ENCODE measurements at regions not wholly inside any gene's neighbourhood (a gene's known extent, or its start where the extent isn't known, plus 50 kb on each side); places are given as distances from the start of the nearest gene placed in this dataset.

- ATAC-seq (ENCODE audit: insufficient read depth, low read depth): no peak
These were observed 447.0 kb upstream of the EDIL3 start for GRCh38 chr5:84831701-84832100.

DNA sequence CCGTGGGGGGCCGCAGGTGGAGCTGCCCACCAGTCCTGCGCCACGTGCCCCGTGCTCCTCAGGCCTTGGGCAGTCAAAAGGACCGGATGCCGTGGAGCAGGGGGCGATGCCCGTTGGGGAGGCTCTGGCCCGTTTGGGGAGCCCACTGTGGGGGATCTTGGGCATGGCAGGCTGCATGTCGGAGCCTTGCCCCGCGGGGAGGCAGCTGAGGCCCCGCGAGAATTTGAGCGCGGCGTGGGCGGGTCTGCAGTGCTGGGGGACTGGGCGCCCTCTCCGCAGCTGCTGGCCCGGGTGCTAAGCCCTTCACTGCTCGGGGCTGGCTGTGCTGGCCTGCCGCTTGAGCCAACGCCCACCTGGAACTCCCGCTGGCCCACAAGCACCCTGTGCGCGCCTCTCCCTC, 445.6 kb upstream of the EDIL3 start:
- Histone ChIP-seq H3K27ac (ENCODE audit: low read length) (no peak overlapping the region), H3K4me2 (ENCODE audit: insufficient read depth, low read length) (no peak overlapping the region), H3K27me3 (ENCODE audit: insufficient read depth, low read length, poor library complexity) (no peaks in the 10 kb centered on the region), H4K20me1 (ENCODE audit: insufficient read depth, low read length) (no peaks in the 10 kb centered on the region), H3K36me3 (ENCODE audit: insufficient read depth, low read length) (no peaks in the 10 kb centered on the region), H3K9me3 (ENCODE audit: insufficient read depth, low read length, severe bottlenecking) (no peaks in the 10 kb centered on the region), H3K4me1 (ENCODE audit: insufficient read depth, low read length) (no peaks in the 10 kb centered on the region), H3K4me3 (ENCODE audit: low read depth in 1 of 2, low read length in 2 of 2) (no peak overlapping the region), H3K9ac (ENCODE audit: low read depth, low read length) (no peak overlapping the region), H3K79me2 (ENCODE audit: insufficient read depth, low read length) (no peaks in the 10 kb centered on the region), H2AFZ (ENCODE audit: low read depth, low read length) (no peak overlapping the region)
- ATAC-seq (ENCODE audit: insufficient read depth, low read depth) (no peak), DNase-seq (no peak)
- TF ChIP-seq EZH2 (IDR thresholded peaks at IDR 0.05; ENCODE audit: borderline replicate concordance, low read depth, low read length, severe bottlenecking) (no peak), CTCF (IDR thresholded peaks at IDR 0.05; ENCODE audit: borderline replicate concordance, extremely low read depth, low read length, poor library complexity, severe bottlenecking) (no peak)

More at GRCh38 chr5:84831701-84832100, 447.0 kb upstream of the EDIL3 start:
- no peaks in the 10 kb centered on the region for H3K4me1 ChIP-seq (ENCODE audit: insufficient read depth, low read length)
- no peak overlapping the region for H2AFZ ChIP-seq (ENCODE audit: low read depth, low read length)
- H3K9ac ChIP-seq (ENCODE audit: low read depth, low read length): no peak overlapping the region
- no peak for DNase-seq
- TF ChIP-seq CTCF (IDR thresholded peaks at IDR 0.05; ENCODE audit: borderline replicate concordance, extremely low read depth, low read length, poor library complexity, severe bottlenecking) (no peak), EZH2 (IDR thresholded peaks at IDR 0.05; ENCODE audit: borderline replicate concordance, low read depth, low read length, severe bottlenecking) (no peak)
- no peaks in the 10 kb centered on the region for H3K36me3 ChIP-seq (ENCODE audit: insufficient read depth, low read length)
- H3K79me2 ChIP-seq (ENCODE audit: insufficient read depth, low read length): no peaks in the 10 kb centered on the region
- H3K4me2 ChIP-seq (ENCODE audit: insufficient read depth, low read length): no peak overlapping the region
- H3K4me3 ChIP-seq (ENCODE audit: low read depth in 1 of 2, low read length in 2 of 2): no peak overlapping the region
- H3K27me3 ChIP-seq (ENCODE audit: insufficient read depth, low read length, poor library complexity): no peaks in the 10 kb centered on the region
- no peaks in the 10 kb centered on the region for H3K9me3 ChIP-seq (ENCODE audit: insufficient read depth, low read length, severe bottlenecking)
- H3K27ac ChIP-seq (ENCODE audit: low read length): no peak overlapping the region
- no peaks in the 10 kb centered on the region for H4K20me1 ChIP-seq (ENCODE audit: insufficient read depth, low read length)

- Histone ChIP-seq H3K4me3 (ENCODE audit: low read depth in 1 of 2, low read length in 2 of 2) (no peak overlapping the region), H3K27ac (ENCODE audit: low read length) (no peak overlapping the region), H3K4me2 (ENCODE audit: insufficient read depth, low read length) (no peak overlapping the region), H3K4me1 (ENCODE audit: insufficient read depth, low read length) (no peaks in the 10 kb centered on the region), H3K36me3 (ENCODE audit: insufficient read depth, low read length) (no peaks in the 10 kb centered on the region), H3K9ac (ENCODE audit: low read depth, low read length) (no peak overlapping the region), H2AFZ (ENCODE audit: low read depth, low read length) (no peak overlapping the region), H3K27me3 (ENCODE audit: insufficient read depth, low read length, poor library complexity) (no peaks in the 10 kb centered on the region), H4K20me1 (ENCODE audit: insufficient read depth, low read length) (no peaks in the 10 kb centered on the region), H3K79me2 (ENCODE audit: insufficient read depth, low read length) (no peaks in the 10 kb centered on the region), H3K9me3 (ENCODE audit: insufficient read depth, low read length, severe bottlenecking) (no peaks in the 10 kb centered on the region)
- no peak for TF ChIP-seq EZH2 (IDR thresholded peaks at IDR 0.05; ENCODE audit: borderline replicate concordance, low read depth, low read length, severe bottlenecking)
- TF ChIP-seq CTCF (IDR thresholded peaks at IDR 0.05; ENCODE audit: borderline replicate concordance, extremely low read depth, low read length, poor library complexity, severe bottlenecking): no peak
- DNase-seq (no peak), ATAC-seq (ENCODE audit: insufficient read depth, low read depth) (no peak)
These were observed 440.9 kb upstream of the EDIL3 start for GRCh38 chr5:84825606-84826005.

DNA sequence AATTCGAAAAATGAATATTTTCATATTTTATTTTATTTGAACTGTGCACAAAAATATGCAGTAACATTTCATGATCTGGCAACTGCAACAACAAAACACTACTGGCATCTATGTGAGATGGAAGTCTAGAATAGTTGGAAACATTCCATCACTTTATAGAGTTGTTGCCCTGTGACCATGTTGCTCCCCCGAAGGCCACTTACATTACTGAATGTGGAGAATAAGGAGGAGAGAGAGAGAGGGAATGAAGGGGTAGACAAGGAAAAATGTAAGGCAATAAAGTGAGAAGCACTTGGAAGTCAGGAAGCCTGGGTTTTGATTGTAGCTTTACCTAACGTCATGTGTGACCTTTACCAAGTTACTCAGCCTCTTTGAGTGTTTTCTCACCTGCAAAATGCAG, 437.2 kb upstream of the EDIL3 start:
- no peak overlapping the region for H2AFZ ChIP-seq (ENCODE audit: low read depth, low read length)
- no peak for TF ChIP-seq EZH2 (IDR thresholded peaks at IDR 0.05; ENCODE audit: borderline replicate concordance, low read depth, low read length, severe bottlenecking)
- no peak for TF ChIP-seq CTCF (IDR thresholded peaks at IDR 0.05; ENCODE audit: borderline replicate concordance, extremely low read depth, low read length, poor library complexity, severe bottlenecking)
- no peaks in the 10 kb centered on the region for H3K9me3 ChIP-seq (ENCODE audit: insufficient read depth, low read length, severe bottlenecking)
- H3K4me3 ChIP-seq (ENCODE audit: low read depth in 1 of 2, low read length in 2 of 2): no peak overlapping the region
- H3K27ac ChIP-seq (ENCODE audit: low read length): no peak overlapping the region
- no peak for ATAC-seq (ENCODE audit: insufficient read depth, low read depth)
- H4K20me1 ChIP-seq (ENCODE audit: insufficient read depth, low read length): no peaks in the 10 kb centered on the region
- H3K4me2 ChIP-seq (ENCODE audit: insufficient read depth, low read length): no peak overlapping the region
- H3K27me3 ChIP-seq (ENCODE audit: insufficient read depth, low read length, poor library complexity): no peaks in the 10 kb centered on the region
- H3K4me1 ChIP-seq (ENCODE audit: insufficient read depth, low read length): no peaks in the 10 kb centered on the region
- H3K36me3 ChIP-seq (ENCODE audit: insufficient read depth, low read length): no peaks in the 10 kb centered on the region
- H3K9ac ChIP-seq (ENCODE audit: low read depth, low read length): no peak overlapping the region
- DNase-seq: no peak
- no peaks in the 10 kb centered on the region for H3K79me2 ChIP-seq (ENCODE audit: insufficient read depth, low read length)

Measured in DND-41 (cell line).